Stimulated activated CD8-positive, alpha-beta memory T cell treated with anti-CD3 and anti-CD28 coated beads, Interleukin-4, amount 100 ng/mL, for 48 hours (primary cell): ENCODE measurements at regions not wholly inside any gene's neighbourhood (a gene's known extent, or its start where the extent isn't known, plus 50 kb on each side); places are given as distances from the start of the nearest gene placed in this dataset.

ENCODE experiments used
- DNase-seq: peaks from one replicate; pipeline ENCODE4 v3.0.0-alpha.2; 2020

- DNase-seq: no peak
These were observed 274.2 kb downstream of the UACA start for GRCh38 chr15:70488941-70489848.

GRCh38 chr15:70488002-70488605 lies 275.3 kb downstream of the UACA start:
- DNase-seq: peak; percentile 88

GRCh38 chr15:70487387-70487740 lies 276.0 kb downstream of the UACA start:
- DNase-seq: no peak

GRCh38 chr15:70486451-70487386 lies 276.6 kb downstream of the UACA start:
- peak; percentile 88 for DNase-seq

- DNase-seq: no peak
These were observed 277.3 kb downstream of the UACA start for GRCh38 chr15:70486012-70486411.

GRCh38 chr15:70484993-70485392 lies 278.4 kb downstream of the UACA start:
- DNase-seq: no peak

- no peak for DNase-seq
These were observed 279.8 kb downstream of the UACA start for GRCh38 chr15:70483513-70483912.

GRCh38 chr15:70480196-70480856 lies 283.0 kb downstream of the UACA start:
- peak; percentile 78 for DNase-seq

- no peak for DNase-seq
These were observed 283.6 kb downstream of the UACA start for GRCh38 chr15:70479785-70480184.

GRCh38 chr15:70479056-70479455 lies 284.3 kb downstream of the UACA start:
- DNase-seq: no peak

- DNase-seq: no peak
These were observed 284.9 kb downstream of the UACA start for GRCh38 chr15:70478251-70478990.

GRCh38 chr15:70477750-70478250 lies 285.6 kb downstream of the UACA start:
- no peak for DNase-seq

- DNase-seq: no peak
These were observed 286.9 kb downstream of the UACA start for GRCh38 chr15:70476441-70476840.

GRCh38 chr15:70475921-70476320 lies 287.4 kb downstream of the UACA start:
- DNase-seq: no peak

GRCh38 chr15:70475407-70475781 lies 288.0 kb downstream of the UACA start:
- no peak for DNase-seq

- DNase-seq: no peak
These were observed 288.6 kb downstream of the UACA start for GRCh38 chr15:70474471-70475406.

- no peak for DNase-seq
These were observed 289.6 kb downstream of the UACA start for GRCh38 chr15:70473581-70474370.

GRCh38 chr15:70471517-70471916 lies 291.8 kb downstream of the UACA start:
- no peak for DNase-seq

- DNase-seq: no peak
These were observed 292.7 kb downstream of the UACA start for GRCh38 chr15:70470556-70471191.
